Spinal cord (tissue), 9 donors: ENCODE measurements at regions not wholly inside any gene's neighbourhood (a gene's known extent, or its start where the extent isn't known, plus 50 kb on each side); places are given as distances from the start of the nearest gene placed in this dataset.

Experiments
- DNase-seq, 6 donors: peaks; one replicate each; pipeline versions ENCODE4 v3.0.0 to v3.0.0-alpha.2; 2013 to 2015; ENCODE audit warnings: low spot score in 6 of 6, low read depth in 4 of 6
- H3K27ac ChIP-seq: one replicate; pipeline ENCODE4 v1.5.1; 2013; ENCODE audit warnings: low read depth, low read length, control low read depth
- H3K27me3 ChIP-seq: one replicate; pipeline ENCODE4 v1.6.1; 2013; ENCODE audit warnings: low read length; ENCODE audit not compliant: control insufficient read depth, insufficient read depth
- H3K36me3 ChIP-seq: one replicate; pipeline ENCODE4 v1.6.1; 2013; ENCODE audit warnings: low read length; ENCODE audit not compliant: control insufficient read depth, insufficient read depth
- H3K4me1 ChIP-seq: one replicate; pipeline ENCODE4 v1.6.1; 2013; ENCODE audit warnings: low read length; ENCODE audit not compliant: control insufficient read depth, insufficient read depth
- H3K4me3 ChIP-seq: one replicate; pipeline ENCODE4 v1.5.1; 2013; ENCODE audit warnings: low read depth, low read length, control low read depth
- H3K9me3 ChIP-seq: one replicate; pipeline ENCODE4 v1.6.1; 2013; ENCODE audit warnings: low read length; ENCODE audit not compliant: control insufficient read depth, insufficient read depth
- WGBS: methylation state at CpG from one replicate; pipeline ENCODE4 v1.1.5; 2013; ENCODE audit warnings: missing lambda C conversion rate; ENCODE audit not compliant: insufficient coverage; 5-methylcytosine and 5-hydroxymethylcytosine counted together
- donor health status: healthy.

GRCh38 chr2:158011055-158011771, 90.5 kb upstream of the UPP2 start:
- DNase-seq: no peak
- Histone ChIP-seq H3K27ac (no peak overlapping the region), H3K9me3 (no peaks in the 10 kb centered on the region), H3K36me3 (no peaks in the 10 kb centered on the region), H3K4me1 (peaks cover 5% of the 10 kb centered on the region), H3K27me3 (no peaks in the 10 kb centered on the region), H3K4me3 (no peak overlapping the region)
- 94% methylated on average over 3 of the region's 5 CpGs for WGBS

DNA sequence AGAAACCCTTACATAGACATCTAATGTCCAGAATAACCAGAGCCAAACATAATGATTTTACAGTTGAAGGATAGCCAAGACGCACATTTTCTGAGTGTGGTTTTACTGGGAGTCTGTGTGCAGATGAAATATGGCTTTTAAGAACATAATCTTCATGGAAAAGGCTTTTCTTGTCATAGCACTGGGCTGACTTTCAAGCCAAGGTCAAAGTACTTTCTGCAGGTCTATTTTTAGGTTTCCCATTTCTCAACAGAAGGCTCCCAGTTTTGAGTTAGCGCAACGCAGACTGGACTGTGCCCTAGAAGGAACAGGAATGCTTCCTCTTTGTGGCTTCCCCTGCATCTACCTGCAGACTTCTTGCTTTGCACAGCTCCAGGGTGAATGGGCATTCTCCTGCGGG, 92.3 kb upstream of the UPP2 start:
- Histone ChIP-seq H3K9me3 (no peaks in the 10 kb centered on the region), H3K36me3 (no peaks in the 10 kb centered on the region), H3K4me3 (no peak overlapping the region), H3K4me1 (peaks cover 5% of the 10 kb centered on the region), H3K27me3 (no peaks in the 10 kb centered on the region), H3K27ac (no peak overlapping the region)
- WGBS: 75% methylated on average over 4 of the region's 4 CpGs
- peak in 2 of 6 donors; percentile 17 to 50 for DNase-seq

GRCh38 chr2:158006961-158007719, 94.5 kb upstream of the UPP2 start:
- H3K9me3 ChIP-seq: no peaks in the 10 kb centered on the region
- peak in 3 of 6 donors; percentile 23 to 58 (median 47) for DNase-seq
- no peak overlapping the region for H3K27ac ChIP-seq
- H3K4me3 ChIP-seq: no peak overlapping the region
- no peaks in the 10 kb centered on the region for H3K4me1 ChIP-seq
- WGBS: 35% methylated on average over 4 of the region's 9 CpGs
- no peaks in the 10 kb centered on the region for H3K36me3 ChIP-seq
- no peaks in the 10 kb centered on the region for H3K27me3 ChIP-seq

GRCh38 chr2:158004126-158004764, 97.4 kb upstream of the UPP2 start:
- H3K4me1 ChIP-seq: no peaks in the 10 kb centered on the region
- no peaks in the 10 kb centered on the region for H3K36me3 ChIP-seq
- no peaks in the 10 kb centered on the region for H3K27me3 ChIP-seq
- H3K27ac ChIP-seq: no peak overlapping the region
- peak in 1 of 6 donors; percentile 42 for DNase-seq
- WGBS: 57% methylated on average over 1 of the region's 8 CpGs
- H3K4me3 ChIP-seq: no peak overlapping the region
- H3K9me3 ChIP-seq: no peaks in the 10 kb centered on the region

GRCh38 chr2:158002079-158002478, 99.6 kb upstream of the UPP2 start:
- Histone ChIP-seq H3K4me3 (no peak overlapping the region), H3K27ac (no peak overlapping the region), H3K9me3 (no peaks in the 10 kb centered on the region), H3K4me1 (no peaks in the 10 kb centered on the region), H3K27me3 (no peaks in the 10 kb centered on the region), H3K36me3 (no peaks in the 10 kb centered on the region)
- 76% methylated on average over 3 of the region's 4 CpGs for WGBS
- no peak for DNase-seq

DNA sequence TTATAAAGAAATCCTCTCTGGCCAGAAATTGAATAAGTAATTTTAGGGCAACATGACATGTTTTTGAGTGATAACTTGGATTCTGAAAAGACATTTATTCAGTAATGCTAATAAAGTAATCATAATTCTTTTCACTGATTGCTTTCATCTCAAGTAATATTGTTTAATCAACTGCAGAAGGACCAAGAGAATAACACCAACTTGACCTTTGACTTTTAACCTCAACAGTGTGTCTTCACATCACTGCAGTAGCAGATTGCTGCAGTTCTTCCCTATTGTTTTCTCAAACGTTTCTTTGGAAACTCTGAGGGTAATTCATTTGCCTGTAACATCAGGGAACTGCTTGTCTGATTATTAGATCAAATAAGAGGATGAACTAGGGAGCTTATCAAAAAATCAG, 104.9 kb upstream of the UPP2 start:
- Histone ChIP-seq H3K4me1 (no peaks in the 10 kb centered on the region), H3K36me3 (no peaks in the 10 kb centered on the region), H3K27ac (no peak overlapping the region), H3K4me3 (no peak overlapping the region), H3K27me3 (no peaks in the 10 kb centered on the region), H3K9me3 (no peaks in the 10 kb centered on the region)
- no peak for DNase-seq
- no CpG with 5 or more reads among the region's 1 CpG for WGBS

DNA sequence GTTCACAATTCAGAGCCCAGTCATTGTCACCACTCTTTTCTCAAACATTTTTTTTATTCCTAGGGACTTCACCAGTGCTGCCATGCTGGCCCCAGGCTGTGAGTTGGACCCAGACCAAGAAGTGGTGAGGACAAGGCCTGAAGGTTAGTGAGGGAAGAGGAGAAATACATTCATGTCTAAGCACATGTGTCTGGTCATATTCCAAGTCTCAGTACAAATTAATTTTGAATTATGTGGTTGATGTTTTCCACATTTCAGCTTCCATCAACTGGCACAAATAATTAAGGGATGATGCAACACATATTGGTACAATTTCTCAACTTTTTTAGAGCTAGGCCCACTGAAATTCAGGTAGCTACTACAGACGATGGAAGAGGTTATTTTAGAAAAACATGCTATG, 106.6 kb upstream of the UPP2 start:
- Histone ChIP-seq H3K27me3 (no peaks in the 10 kb centered on the region), H3K4me3 (no peak overlapping the region), H3K36me3 (no peaks in the 10 kb centered on the region), H3K27ac (no peak overlapping the region), H3K4me1 (no peaks in the 10 kb centered on the region), H3K9me3 (no peaks in the 10 kb centered on the region)
- WGBS: no CpG with 5 or more reads among the region's 1 CpG
- DNase-seq: no peak

DNA sequence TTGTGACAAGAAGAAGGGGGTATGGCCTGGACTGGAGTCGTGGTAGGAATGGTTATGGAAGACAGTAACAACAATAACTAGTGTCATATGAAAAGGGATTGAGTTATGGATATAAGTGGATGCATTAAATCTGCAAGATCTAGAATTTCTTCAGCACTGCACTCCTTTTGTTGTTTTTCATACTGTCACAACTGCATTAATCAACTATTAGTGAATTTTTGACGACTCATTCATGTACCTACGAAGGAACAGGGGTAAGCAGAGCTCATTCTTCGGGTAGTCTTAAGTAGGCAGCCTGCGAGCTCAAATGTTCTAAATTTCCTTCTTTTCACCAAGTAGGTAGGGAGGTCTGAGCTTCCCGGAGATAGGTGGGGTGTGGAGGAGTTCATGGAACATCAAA, 109.7 kb upstream of the UPP2 start:
- Histone ChIP-seq H3K27ac (no peak overlapping the region), H3K4me1 (no peaks in the 10 kb centered on the region), H3K9me3 (no peaks in the 10 kb centered on the region), H3K27me3 (no peaks in the 10 kb centered on the region), H3K36me3 (no peaks in the 10 kb centered on the region), H3K4me3 (no peak overlapping the region)
- WGBS: 62% methylated on average over 3 of the region's 6 CpGs
- no peak for DNase-seq

DNA sequence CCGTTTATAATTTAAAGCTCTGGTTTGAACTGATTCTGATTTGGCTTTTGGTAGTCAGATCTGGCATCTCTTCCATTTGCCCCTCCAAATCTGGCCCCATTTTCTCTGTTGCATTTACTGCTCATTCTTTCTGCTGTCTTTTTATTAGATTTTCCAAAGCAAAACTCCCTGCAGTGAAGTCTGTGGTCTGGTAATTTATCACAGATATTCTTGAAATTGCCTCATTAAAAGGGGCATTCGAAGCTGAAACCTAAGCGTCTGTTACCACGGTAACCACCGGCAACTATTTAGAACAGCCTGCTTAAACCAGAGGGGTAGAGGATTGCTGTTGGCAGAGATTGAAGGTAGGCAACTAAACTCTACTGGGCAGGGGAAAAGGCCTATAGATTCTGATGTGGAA, 111.5 kb upstream of the UPP2 start:
- WGBS: no CpG with 5 or more reads among the region's 5 CpGs
- no peaks in the 10 kb centered on the region for H3K36me3 ChIP-seq
- no peaks in the 10 kb centered on the region for H3K4me1 ChIP-seq
- no peak overlapping the region for H3K4me3 ChIP-seq
- peak in 5 of 6 donors; percentile 38 to 89 (median 43) for DNase-seq
- no peak overlapping the region for H3K27ac ChIP-seq
- H3K9me3 ChIP-seq: no peaks in the 10 kb centered on the region
- no peaks in the 10 kb centered on the region for H3K27me3 ChIP-seq
